ENCODE measurements at regions not wholly inside any gene's neighbourhood (a gene's known extent, or its start where the extent isn't known, plus 50 kb on each side); places are given as distances from the start of the nearest gene placed in this dataset.

GRCh38 chr13:36599641-36600040 is 74.2 kb upstream of the SERTM1 start:
- no peak for TF ChIP-seq CTCF (IDR thresholded peaks at IDR 0.05)
- TF ChIP-seq POLR2A (IDR thresholded peaks at IDR 0.05), result no peak

Measured in uterus (tissue), 2 donors.